Left colon (tissue), 2 donors: ENCODE measurements at regions not wholly inside any gene's neighbourhood (a gene's known extent, or its start where the extent isn't known, plus 50 kb on each side); places are given as distances from the start of the nearest gene placed in this dataset.

Experiments used
- ATAC-seq: fragments of 200-7000 bp; cut with Tn5 transposase; one replicate; pipeline ENCODE4 v1.9.1; 2020; ENCODE audit warnings: mild to moderate bottlenecking, moderate library complexity
- DNase-seq, 2 donors: peaks; one replicate each; pipeline ENCODE4 v3.0.0-alpha.2; 2020
- intact Hi-C, 2 donors: fragments of 100-400 bp; cut with DNase I in 1 of 2; cut with micrococcal nuclease in 1 of 2; formaldehyde crosslinking; loops; one replicate each; pipeline versions ENCODE4 v1.11.2 to v1.14.0; 2022; cut with DNase I, micrococcal nuclease
- donor health status: DM: no; HTN: no; CAD: no.
- donor health status: DM: yes; HTN: yes; CAD: no.

- ATAC-seq (no peak), DNase-seq (no peak)
- intact Hi-C loops: no loop called here
Observed at GRCh38 chr3:118167571-118167970, 867.1 kb downstream of the IGSF11 start.

DNA sequence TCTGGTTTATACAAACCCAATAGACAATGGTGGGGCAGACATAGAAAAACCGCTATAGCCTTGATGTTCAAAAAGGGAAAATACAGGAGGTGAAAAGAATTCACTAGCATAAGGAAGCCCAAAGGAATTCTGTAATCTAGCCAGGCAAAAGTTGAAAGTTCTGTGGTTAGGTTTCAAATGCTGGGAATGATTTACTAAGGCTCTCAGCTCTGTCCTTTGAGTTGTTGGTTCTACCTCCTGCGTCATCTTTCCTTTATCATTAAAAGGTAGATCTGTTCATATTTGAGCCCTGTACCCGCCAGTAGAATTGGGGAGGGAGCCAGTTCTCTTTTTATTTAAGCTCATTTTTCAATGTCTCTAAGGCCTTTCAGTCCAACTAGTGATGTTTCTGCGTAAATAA, 866.5 kb downstream of the IGSF11 start:
- DNase-seq (no peak), ATAC-seq (no peak)
- intact Hi-C loops: no loop called here

DNA sequence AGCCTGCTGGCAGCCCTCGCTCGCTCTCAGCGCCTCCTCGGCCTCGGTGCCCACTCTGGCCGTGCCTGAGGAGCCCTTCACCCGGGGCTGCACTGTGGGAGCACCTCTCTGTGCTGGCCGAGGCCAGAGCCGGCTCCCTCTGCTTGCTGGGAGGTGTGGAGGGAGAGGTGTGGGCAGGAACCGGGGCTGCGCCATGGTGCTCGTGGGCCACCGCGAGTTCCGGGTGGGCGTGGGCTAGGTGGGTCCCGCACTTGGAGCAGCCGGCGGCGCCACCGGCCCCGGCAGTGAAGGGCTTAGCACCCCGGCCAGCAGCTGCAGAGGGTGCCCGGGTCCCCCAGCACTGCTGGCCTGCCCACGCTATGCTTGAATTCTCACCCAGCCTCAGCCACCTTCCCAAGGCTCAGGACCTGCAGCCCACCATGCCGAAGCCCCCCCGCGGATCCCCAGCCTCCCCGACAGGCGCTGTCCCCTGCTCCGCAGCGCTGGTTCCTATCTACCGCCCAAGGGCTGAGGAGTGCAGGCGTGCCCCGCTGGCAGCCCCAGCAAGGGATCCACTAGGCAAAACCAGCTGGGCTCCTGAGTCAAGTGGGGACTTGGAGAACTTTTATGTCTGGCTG, 863.3 kb downstream of the IGSF11 start:
- ATAC-seq (no peak), DNase-seq (no peak)
- intact Hi-C loops: no loop called here

DNA sequence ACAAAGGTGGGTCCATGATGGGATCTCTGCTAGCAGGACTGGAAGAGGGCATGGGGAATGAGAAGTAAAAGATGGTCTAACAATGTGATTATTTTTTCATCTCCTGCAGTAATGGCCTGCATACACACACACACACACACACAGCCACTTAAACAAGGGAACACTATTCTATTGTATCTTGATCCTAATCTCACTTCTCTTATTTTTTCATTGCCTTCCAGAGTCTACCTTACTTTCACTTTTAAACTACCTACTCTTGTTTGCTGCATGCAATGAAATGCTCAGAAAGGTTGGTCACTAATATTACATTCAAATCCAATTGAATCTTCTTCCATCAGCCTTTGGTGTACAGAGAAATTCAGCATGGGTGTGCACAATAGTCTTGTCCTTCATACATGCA, 853.8 kb downstream of the IGSF11 start:
- intact Hi-C loops: no loop called here
- no peak for DNase-seq
- no peak for ATAC-seq

- no peak for ATAC-seq
- no peak for DNase-seq
- intact Hi-C loops: no loop called here
Observed at GRCh38 chr3:118181274-118181673, 853.4 kb downstream of the IGSF11 start.

DNA sequence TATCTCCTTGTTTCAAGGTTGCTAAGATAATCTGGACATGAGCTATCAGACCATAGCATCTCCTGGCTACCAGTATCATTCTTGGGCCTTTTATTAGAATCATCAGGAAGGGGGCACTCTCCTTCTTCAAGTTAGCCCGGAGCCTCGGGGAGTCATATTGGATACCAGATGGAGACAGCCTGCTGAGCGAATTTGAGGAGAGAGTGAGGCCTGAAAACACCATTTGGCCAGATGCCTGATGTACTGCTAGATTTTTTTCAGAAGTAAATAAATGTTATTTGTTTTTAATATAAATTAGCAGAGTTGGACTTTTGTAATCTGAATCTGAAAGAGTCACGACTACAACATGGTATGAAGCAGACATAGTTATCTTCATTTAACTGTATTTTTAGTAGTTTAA, 848.6 kb downstream of the IGSF11 start:
- no peak for ATAC-seq
- intact Hi-C loops: no loop called here
- no peak for DNase-seq

- intact Hi-C loops: no loop called here
- DNase-seq: no peak
- no peak for ATAC-seq
Observed at GRCh38 chr3:118187221-118187620, 847.4 kb downstream of the IGSF11 start.

DNA sequence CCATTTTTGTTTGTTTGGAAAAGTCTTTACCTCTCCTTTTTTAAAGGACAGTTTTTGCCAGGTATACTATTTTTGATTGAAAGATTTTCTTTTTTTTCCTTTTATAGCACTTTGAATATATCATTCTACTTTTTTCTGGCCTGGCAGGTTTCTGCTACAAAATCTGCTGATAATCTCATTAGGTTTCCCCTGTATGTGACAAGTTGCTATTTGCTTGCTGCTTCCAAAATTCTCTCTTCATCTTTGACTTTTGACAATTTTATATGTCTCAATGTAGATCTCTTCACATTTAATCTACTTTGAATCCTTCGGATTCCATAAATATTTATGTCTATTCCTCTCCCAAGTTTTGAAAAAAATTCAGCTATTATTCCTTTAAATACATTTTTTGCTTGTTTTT, 838.5 kb downstream of the IGSF11 start:
- DNase-seq: no peak
- intact Hi-C loops: no loop called here
- no peak for ATAC-seq

DNA sequence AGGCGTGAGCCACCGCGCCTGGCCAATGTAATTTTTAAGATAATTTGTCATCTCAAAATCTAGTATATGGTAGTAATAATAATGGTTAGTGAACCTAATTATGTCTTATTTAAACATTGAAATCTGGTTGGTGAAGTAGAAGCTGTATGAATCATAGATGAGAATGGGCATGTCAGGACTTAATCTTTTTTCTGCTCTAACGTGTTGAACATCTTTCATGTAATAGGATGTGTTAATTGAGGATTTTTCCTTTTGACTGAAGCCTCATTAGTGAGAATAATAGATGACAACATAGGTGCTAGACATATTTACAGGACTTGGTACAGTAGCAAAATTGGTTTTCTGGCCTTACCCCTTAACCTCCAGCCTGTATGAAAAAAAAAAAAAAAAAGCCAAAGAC, 835.6 kb downstream of the IGSF11 start:
- intact Hi-C loops: no loop called here
- ATAC-seq (no peak), DNase-seq (no peak)

DNA sequence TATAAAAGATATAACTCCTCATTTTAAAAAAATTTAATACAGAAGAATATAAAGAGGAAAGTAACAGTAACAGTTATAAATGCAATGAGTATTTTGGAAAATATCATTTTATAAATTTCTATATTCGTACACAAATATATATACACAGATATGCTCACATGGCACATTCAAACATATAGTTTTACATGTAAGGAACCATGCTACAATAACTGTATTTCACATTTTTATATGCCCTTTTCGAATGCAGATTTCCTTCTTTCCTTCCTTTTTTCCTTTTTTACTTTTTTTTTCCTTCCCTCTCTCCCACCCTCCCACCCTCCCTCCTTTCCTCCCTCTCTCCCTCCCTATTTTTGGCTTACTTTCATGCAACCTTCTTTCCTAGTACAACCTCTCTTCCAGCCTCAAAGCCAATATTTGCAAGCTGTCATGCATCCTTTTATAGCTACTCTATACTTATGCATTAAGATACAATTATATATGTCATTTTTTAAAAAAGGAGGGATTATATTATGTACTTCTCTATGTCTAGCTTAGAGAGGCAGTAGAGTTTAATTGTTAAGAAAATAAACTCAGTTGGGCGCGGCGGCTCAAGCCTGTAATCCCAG, 830.5 kb downstream of the IGSF11 start:
- DNase-seq: no peak
- intact Hi-C loops: no loop called here
- ATAC-seq: no peak

DNA sequence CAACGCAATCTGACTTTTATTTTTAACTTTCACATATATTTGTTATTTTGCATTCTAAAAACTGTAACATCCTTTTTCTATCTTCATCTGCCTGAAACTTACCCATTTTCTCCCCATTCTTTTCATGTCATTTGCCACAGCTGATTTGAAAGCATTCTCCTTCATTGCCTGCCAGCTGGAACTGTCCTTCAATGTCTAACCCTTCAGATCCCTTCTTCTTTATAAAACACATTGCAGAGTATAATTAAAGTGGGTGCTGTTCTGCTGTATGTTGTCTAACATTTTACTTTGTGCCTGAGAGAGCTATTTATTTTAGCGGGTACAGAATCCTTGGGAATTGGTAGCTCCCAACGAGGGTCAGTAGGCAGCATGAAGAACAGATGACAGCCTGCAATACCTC, 827.4 kb downstream of the IGSF11 start:
- intact Hi-C loops: no loop called here
- DNase-seq: no peak
- ATAC-seq: no peak

DNA sequence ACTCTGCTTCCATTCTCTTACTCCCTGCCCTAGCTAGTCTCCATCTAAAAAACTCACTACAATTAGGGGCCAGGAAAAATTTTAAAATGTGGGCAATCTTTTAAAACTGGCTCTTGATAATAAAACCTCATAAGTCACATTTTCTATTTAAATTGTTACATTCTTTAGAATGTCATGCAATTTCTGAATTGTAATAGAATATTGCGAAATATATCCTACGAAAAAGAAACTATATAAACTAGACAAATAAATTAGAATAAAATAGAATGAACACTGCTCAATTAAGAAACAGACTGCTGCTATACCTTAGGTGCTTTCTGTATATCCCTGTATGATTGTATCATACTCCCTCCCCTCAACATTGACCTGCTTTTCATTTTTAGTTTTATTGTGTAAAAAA, 826.0 kb downstream of the IGSF11 start:
- intact Hi-C loops: no loop called here

DNA sequence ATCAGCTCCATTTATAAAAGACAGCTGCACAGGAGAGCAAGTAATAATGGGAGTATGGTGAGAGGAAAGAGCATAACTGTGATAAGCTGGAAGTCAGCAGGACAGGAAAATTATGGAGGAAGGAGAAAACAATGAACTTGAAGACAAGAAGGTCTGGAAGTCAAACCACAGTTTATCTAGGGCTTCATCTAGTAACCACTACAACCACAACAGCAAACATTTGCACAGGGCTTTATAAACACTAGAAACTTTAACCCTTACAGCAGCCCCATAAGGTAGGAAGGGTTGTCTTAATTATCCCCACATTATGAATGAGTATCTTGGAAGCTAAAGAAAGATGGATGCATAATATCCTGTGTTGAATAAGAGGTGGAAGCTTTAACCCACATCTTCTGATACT, 820.8 kb downstream of the IGSF11 start:
- DNase-seq (no peak), ATAC-seq (no peak)
- intact Hi-C loops: no loop called here

More for the DNA sequence above, 826.0 kb downstream of the IGSF11 start:
- DNase-seq (no peak), ATAC-seq (no peak)

DNA sequence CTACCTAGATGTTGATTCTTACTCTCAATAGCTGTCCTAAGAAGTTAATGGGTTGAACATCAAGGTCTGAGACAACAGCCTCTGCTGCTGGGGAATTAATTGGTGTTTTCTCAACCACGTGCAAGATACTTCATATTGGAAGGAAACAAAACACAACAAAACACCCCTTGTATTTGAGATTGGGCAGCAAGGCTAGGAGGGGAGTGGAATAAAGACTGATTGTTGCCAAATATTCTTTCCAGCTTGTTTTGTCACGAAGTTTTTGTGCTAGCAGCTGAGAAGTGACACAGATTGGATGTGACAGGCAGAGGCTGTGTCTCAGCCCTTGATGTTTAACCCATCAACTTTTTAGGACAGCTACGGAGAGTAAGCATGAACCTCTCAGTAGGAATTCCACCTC, 808.4 kb downstream of the IGSF11 start:
- intact Hi-C loops: no loop called here
- ATAC-seq: no peak
- DNase-seq: no peak

GRCh38 chr3:118227191-118227590, 807.5 kb downstream of the IGSF11 start:
- intact Hi-C loops: no loop called here
- DNase-seq: no peak
- no peak for ATAC-seq

DNA sequence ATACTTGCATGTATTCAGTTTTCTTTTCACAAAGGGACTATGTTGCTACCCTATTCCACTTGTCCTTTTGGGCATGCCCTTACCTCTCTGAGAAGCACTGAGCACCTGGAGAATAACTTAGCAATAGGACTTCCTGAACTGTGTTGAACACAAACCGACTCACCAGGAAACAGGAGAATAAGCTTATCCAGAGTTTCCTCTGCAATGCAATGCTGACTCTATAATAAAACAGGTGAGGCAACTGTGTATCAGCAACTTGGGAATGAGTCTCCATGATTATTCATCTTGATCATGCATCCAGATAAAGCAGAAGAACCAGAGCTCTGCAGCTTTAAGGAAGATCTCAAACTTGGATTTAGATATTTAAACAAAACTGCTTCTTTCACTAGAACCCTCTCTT, 806.5 kb downstream of the IGSF11 start:
- intact Hi-C loops: no loop called here
- ATAC-seq: no peak
- DNase-seq: no peak

DNA sequence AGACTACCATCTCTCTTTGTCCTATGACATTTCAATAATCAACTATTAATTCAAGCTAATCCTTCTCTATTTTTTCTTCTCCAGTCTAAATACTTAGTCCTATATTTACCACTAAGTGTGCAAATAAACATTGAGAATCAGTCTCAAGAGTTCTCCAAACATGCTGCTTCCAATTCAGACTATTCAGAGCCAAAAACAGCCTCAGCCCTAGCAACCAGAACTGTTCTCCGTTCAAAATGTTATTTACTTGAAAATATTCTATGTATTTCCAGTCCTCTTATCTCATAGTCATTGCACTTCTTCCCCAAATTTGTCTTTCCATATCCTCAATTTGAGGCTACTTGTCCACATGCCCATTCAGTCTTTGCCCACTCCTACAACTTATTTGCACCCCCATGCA, 805.5 kb downstream of the IGSF11 start:
- ATAC-seq (no peak), DNase-seq (no peak)
- intact Hi-C loops: no loop called here

DNA sequence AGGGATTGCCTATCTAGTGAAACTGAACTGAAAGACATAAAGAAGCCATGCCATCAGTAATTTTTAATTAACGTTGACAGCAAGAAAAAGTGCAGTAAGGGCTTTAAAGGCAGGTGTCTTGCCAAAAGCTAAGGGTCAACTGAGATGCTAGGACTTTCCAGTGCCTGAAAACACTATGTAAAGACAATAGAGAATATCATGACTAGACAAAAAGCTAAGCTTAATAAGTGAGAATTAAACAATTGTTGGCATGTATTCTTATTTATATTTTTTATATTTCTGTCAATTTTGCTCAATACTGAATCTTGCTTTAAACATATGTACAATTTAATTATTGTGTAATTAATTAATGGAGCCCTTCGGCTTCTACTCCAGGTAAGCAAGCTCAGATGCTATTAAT, 803.1 kb downstream of the IGSF11 start:
- DNase-seq (no peak), ATAC-seq (no peak)
- intact Hi-C loops: no loop called here

GRCh38 chr3:118239253-118239652, 795.4 kb downstream of the IGSF11 start:
- ATAC-seq: no peak
- no peak for DNase-seq
- intact Hi-C loops: no loop called here

DNA sequence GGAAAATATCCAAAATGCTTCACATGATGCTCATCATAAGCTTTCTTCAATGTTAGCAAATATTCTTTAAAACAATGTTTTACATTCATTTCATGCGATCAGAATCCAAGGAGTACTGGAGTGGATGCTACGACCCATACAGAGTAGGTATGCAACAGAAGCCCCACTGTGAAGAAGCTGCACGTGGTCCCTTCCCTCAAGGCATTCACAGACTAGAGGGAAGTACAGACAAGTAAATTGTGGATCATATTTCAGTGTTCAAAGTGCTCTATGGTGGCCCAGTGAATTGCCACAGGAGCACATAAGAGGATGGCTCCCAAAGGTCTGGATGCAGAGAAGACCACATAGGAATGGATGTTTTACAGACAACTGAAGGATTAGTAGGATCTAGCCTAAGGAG, 789.9 kb downstream of the IGSF11 start:
- no peak for DNase-seq
- ATAC-seq: no peak
- intact Hi-C loops: no loop called here

DNA sequence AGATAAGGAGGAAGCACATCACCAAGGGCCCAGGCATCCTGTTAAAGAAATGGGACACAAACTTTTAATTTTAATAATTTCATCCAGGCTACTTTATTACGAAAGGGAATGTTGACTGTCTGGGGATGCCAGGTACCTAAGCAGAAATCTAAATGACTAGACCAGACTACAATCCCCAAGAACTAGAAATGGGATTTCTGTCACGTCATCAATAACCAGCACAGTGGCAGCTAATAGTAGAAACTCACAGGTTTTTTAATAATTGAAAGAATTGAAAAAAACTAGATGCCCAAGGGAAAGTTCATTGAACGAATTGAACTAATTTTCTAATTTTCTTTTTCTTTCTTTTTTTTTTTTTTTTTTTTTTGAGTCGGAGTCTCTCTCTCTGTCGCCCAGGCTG, 789.3 kb downstream of the IGSF11 start:
- intact Hi-C loops: no loop called here
- DNase-seq: no peak
- no peak for ATAC-seq
